NCI-H69 (cell line): ENCODE measurements at regions not wholly inside any gene's neighbourhood (a gene's known extent, or its start where the extent isn't known, plus 50 kb on each side); places are given as distances from the start of the nearest gene placed in this dataset.

Source experiments
- DNase-seq: peaks from one replicate; lab custom pipeline; 2025; lab: John Stamatoyannopoulos, UW

GRCh38 chr11:119473901-119474681, 51.1 kb upstream of the THY1 start:
- DNase-seq: no peak

- no peak for DNase-seq
Measured at GRCh38 chr11:119473226-119473625, 50.3 kb upstream of the THY1 start.

- DNase-seq: no peak
Measured at GRCh38 chr11:119472856-119473222, 49.9 kb upstream of the THY1 start.
